GM12878 (cell line): ENCODE measurements at regions not wholly inside any gene's neighbourhood (a gene's known extent, or its start where the extent isn't known, plus 50 kb on each side); places are given as distances from the start of the nearest gene placed in this dataset.

Source experiments
- ATAC-seq: fragments of 200-7000 bp; cut with Tn5 transposase; 3 replicates; pipeline ENCODE4 v1.9.1; 2020; ENCODE audit warnings: mild to moderate bottlenecking, moderate library complexity
- BruUV-seq: library from RNA; stranded (reverse); fragments of 400-500 nt; replicated peaks from 2 replicates; lab custom pipeline; 2021; lab: Mats Ljungman, UMichigan
- CTCF ChIA-PET: fragments of 300-600 bp; sonication (Branson Sonifier 250); formaldehyde crosslinking; extraction: SDS; loops from one replicate; lab custom pipeline; 2021; ENCODE audit warnings: inconsistent platforms; lab: Yijun Ruan, JAX
- POLR2A ChIA-PET: fragments of 350-600 bp; formaldehyde crosslinking; extraction: SDS; loops from one replicate; lab custom pipeline; 2021; ENCODE audit warnings: inconsistent platforms; lab: Charles Lee
- RAD21 ChIA-PET: fragments of 300-600 bp; sonication (Branson Sonifier 250); formaldehyde crosslinking; loops from one replicate; lab custom pipeline; 2023; ENCODE audit warnings: antibody characterized with exemption; ENCODE audit not compliant: unreplicated experiment; lab: Charles Lee
- SMC1A ChIA-PET: fragments of 300-600 bp; sonication (Branson Sonifier 250); formaldehyde crosslinking; loops from one replicate; lab custom pipeline; 2023; ENCODE audit not compliant: unreplicated experiment, uncharacterized antibody; lab: Charles Lee
- DNase-seq: peaks from one replicate; pipeline ENCODE4 v3.0.0-alpha.2; 2011; ENCODE audit warnings: low read depth, low spot score
- FAIRE-seq: peaks from 3 replicates; lab custom pipeline; 2011; peaks lifted over from hg19 to GRCh38; lab: Jason Lieb, UNC
- H2AFZ ChIP-seq: 2 replicates; pipeline ENCODE4 v1.6.0; 2011; ENCODE audit warnings: low read depth, low read length, control low read depth; ENCODE audit not compliant: control insufficient read depth
- H3K27ac ChIP-seq: 2 replicates; pipeline ENCODE4 v1.5.1; 2011; ENCODE audit warnings: control low read depth; ENCODE audit not compliant: control insufficient read depth, insufficient read depth
- H3K27me3 ChIP-seq, 2 experiments: replicated peaks in 1 of 2; 2 replicates each; pipeline versions ENCODE4 v1.6.0 to v1.6.1; 2011; ENCODE audit warnings: low read length in 1 of 2; ENCODE audit not compliant: control insufficient read depth in 2 of 2, insufficient read depth in 2 of 2
- H3K36me3 ChIP-seq, 2 experiments: 2 replicates each; pipeline ENCODE4 v1.5.1; 2011; ENCODE audit warnings: low read length in 1 of 2; ENCODE audit not compliant: control insufficient read depth in 2 of 2, insufficient read depth in 2 of 2
- H3K4me1 ChIP-seq: 2 replicates; pipeline ENCODE4 v1.6.1; 2011; ENCODE audit warnings: mild to moderate bottlenecking, low read length, moderate library complexity, mixed read lengths; ENCODE audit not compliant: control insufficient read depth, insufficient read depth
- H3K4me2 ChIP-seq: 2 replicates; pipeline ENCODE4 v1.6.0; 2011; ENCODE audit warnings: control low read depth; ENCODE audit not compliant: control insufficient read depth, insufficient read depth
- H3K4me3 ChIP-seq: fragments of 200-600 bp; sonication (generic); 2 replicates; pipeline ENCODE4 v1.5.1; 2016
- H3K79me2 ChIP-seq: 2 replicates; pipeline ENCODE4 v1.6.0; 2011; ENCODE audit warnings: low read length; ENCODE audit not compliant: control insufficient read depth, insufficient read depth
- H3K9ac ChIP-seq: 2 replicates; pipeline ENCODE4 v1.8.0; 2011; ENCODE audit warnings: low read length, control low read depth, mixed read lengths; ENCODE audit not compliant: control insufficient read depth, insufficient read depth
- H3K9me3 ChIP-seq: replicated peaks from 3 replicates; pipeline ENCODE4 v1.5.1; 2011; ENCODE audit warnings: mild to moderate bottlenecking, low read length; ENCODE audit not compliant: control insufficient read depth, insufficient read depth
- H4K20me1 ChIP-seq: 2 replicates; pipeline ENCODE4 v1.6.0; 2011; ENCODE audit not compliant: control insufficient read depth, insufficient read depth
- ATF2 ChIP-seq: IDR thresholded peaks from 2 replicates; pipeline ENCODE4 v1.6.1; 2012; ENCODE audit warnings: low read length, inconsistent platforms
- BMI1 ChIP-seq: fragments of 450-650 bp; IDR thresholded peaks from 2 replicates; pipeline ENCODE4 v1.6.1; 2016; ENCODE audit warnings: mild to moderate bottlenecking, moderate library complexity, borderline replicate concordance
- CEBPB ChIP-seq, 2 experiments: fragments of 150-350 bp in 1 of 2; IDR thresholded peaks; 2 replicates each; pipeline ENCODE4 v1.6.1; 2012 to 2014; ENCODE audit warnings: low read depth in 2 of 2, low read length in 2 of 2, borderline replicate concordance in 1 of 2, inconsistent platforms in 1 of 2
- EGR1 ChIP-seq, 2 experiments: IDR thresholded peaks; 1 replicate in 1 of 2; 2 replicates in 1 of 2; pipeline ENCODE4 v1.6.1; 2011 to 2012; ENCODE audit warnings: low read depth in 2 of 2, low read length in 2 of 2, borderline replicate concordance in 1 of 2, mild to moderate bottlenecking in 1 of 2, moderate library complexity in 1 of 2
- GATAD2B ChIP-seq: fragments of 450-650 bp; conservative IDR thresholded peaks from 2 replicates; pipeline ENCODE4 v1.6.1; 2017; ENCODE audit warnings: low read depth, mild to moderate bottlenecking, moderate library complexity
- HCFC1 ChIP-seq: fragments of 150-350 bp; IDR thresholded peaks from 2 replicates; pipeline ENCODE4 v1.6.1; 2014; ENCODE audit warnings: low read length
- IKZF2 ChIP-seq, 2 experiments: fragments of 450-650 bp; IDR thresholded peaks; 2 replicates each; pipeline ENCODE4 v1.6.1; 2017; ENCODE audit warnings: mild to moderate bottlenecking in 2 of 2, moderate library complexity in 2 of 2
- JUNB ChIP-seq: IDR thresholded peaks from 2 replicates; pipeline ENCODE4 v1.6.1; 2016; ENCODE audit warnings: antibody characterized with exemption, mild to moderate bottlenecking
- MYB ChIP-seq: fragments of 150-350 bp; IDR thresholded peaks from 2 replicates; pipeline ENCODE4 v1.6.1; 2014; ENCODE audit warnings: mild to moderate bottlenecking, low read depth, low read length, borderline replicate concordance
- NFYB ChIP-seq: IDR thresholded peaks from 2 replicates; pipeline ENCODE4 v1.6.1; 2011; ENCODE audit warnings: low read depth, mild to moderate bottlenecking, low read length, improper control_type of control experiment, moderate library complexity; ENCODE audit not compliant: insufficient read depth
- PBX3 ChIP-seq: IDR thresholded peaks from 2 replicates; pipeline ENCODE4 v1.6.1; 2011; ENCODE audit warnings: mild to moderate bottlenecking, low read depth, low read length, moderate library complexity; ENCODE audit not compliant: insufficient replicate concordance
- PML ChIP-seq: IDR thresholded peaks from 2 replicates; pipeline ENCODE4 v1.6.1; 2012; ENCODE audit warnings: low read length, inconsistent platforms
- POLR2AphosphoS2 ChIP-seq: IDR thresholded peaks from 2 replicates; pipeline ENCODE4 v1.6.1; 2011; ENCODE audit warnings: low read depth, mild to moderate bottlenecking, low read length, improper control_type of control experiment, moderate library complexity
- SRF ChIP-seq, 2 experiments: IDR thresholded peaks; 2 replicates each; pipeline ENCODE4 v1.6.1; 2011; ENCODE audit warnings: low read depth in 2 of 2, low read length in 2 of 2, mild to moderate bottlenecking in 1 of 2, moderate library complexity in 1 of 2
- TARDBP ChIP-seq: IDR thresholded peaks from 2 replicates; pipeline ENCODE4 v1.6.1; 2016; ENCODE audit warnings: borderline replicate concordance
- ZNF24 ChIP-seq: fragments of 450-650 bp; IDR thresholded peaks from 2 replicates; pipeline ENCODE4 v1.6.1; 2017; ENCODE audit warnings: antibody characterized with exemption, mild to moderate bottlenecking
- WGBS: methylation state at CpG from one replicate; pipeline ENCODE4 v1.1.6; 2016; ENCODE audit warnings: low lambda C conversion rate; ENCODE audit not compliant: insufficient replicate concordance, insufficient coverage; ENCODE audit errors: missing lambda C conversion rate; 5-methylcytosine and 5-hydroxymethylcytosine counted together
- in situ Hi-C: fragments of 300-500 bp; cut with MboI; formaldehyde crosslinking; loops from 9 replicates; pipeline ENCODE4 v1.14.3; 2018; ENCODE audit warnings: mixed read lengths
- intact Hi-C: fragments of 100-400 bp; cut with micrococcal nuclease; formaldehyde crosslinking; loops from one replicate; pipeline ENCODE4 v1.14.2; 2022; ENCODE audit not compliant: unreplicated experiment

DNA sequence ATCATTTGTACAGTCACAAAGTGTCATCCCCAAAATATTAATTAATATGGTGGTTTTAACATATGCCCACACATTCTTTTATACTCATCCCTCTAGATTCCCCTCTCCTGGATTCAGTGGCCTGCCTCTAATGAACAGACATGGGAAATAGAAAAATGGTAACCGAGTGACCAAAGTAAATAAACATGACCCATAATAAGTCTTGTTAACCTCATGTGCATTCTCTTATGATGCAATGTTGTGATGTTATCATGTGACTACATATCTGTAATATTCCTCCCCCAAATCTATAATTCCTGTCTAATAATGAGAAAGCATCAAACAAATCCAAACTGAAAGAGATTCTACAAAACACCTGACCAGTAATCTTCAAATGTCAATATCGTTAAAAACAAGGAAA lies 164.5 kb upstream of the PRSS1 start:
- FAIRE-seq (no peak), ATAC-seq (no peak), DNase-seq (no peak)
- H4K20me1 ChIP-seq, result no peaks in the 10 kb centered on the region
- H3K4me3 ChIP-seq, result no peak overlapping the region
- H3K9me3 ChIP-seq, result no peaks in the 10 kb centered on the region
- H3K79me2 ChIP-seq, result no peaks in the 10 kb centered on the region
- CTCF ChIA-PET, result interaction anchor here (0.6 to 6.2 kb wide), 24 partner anchors 8 to 800 kb away, joined by 3 to 165 read pairs (median 6); no protein-coding TSS in a partner anchor
- H3K4me1 ChIP-seq, result peaks cover 10% of the 10 kb centered on the region
- SMC1A ChIA-PET, result interaction anchor here (0.7 to 4.1 kb wide), 13 partner anchors 10 to 227 kb away, joined by 3 to 76 read pairs (median 3); no protein-coding TSS in a partner anchor
- H3K27me3 ChIP-seq, result no peaks in the 10 kb centered on the region
- RAD21 ChIA-PET, result interaction anchor here (0.7 to 5.6 kb wide), 17 partner anchors 19 to 229 kb away, joined by 3 to 127 read pairs (median 4); partner anchors contain the start of gene PRSS2
- H2AFZ ChIP-seq, result no peak overlapping the region
- H3K36me3 ChIP-seq, result no peaks in the 10 kb centered on the region
- WGBS, result 73% methylated on average over 2 of the region's 2 CpGs
- BruUV-seq, result no TSS peak
- in situ Hi-C loops (no loop called here), intact Hi-C loops (no loop called here)
- H3K4me2 ChIP-seq, result no peak overlapping the region
- POLR2A ChIA-PET, result interaction anchor here (0.6 to 2.2 kb wide), 3 partner anchors 15 to 92 kb away, joined by 3 to 9 read pairs (median 4); no protein-coding TSS in a partner anchor
- no peak overlapping the region for H3K9ac ChIP-seq
- H3K27ac ChIP-seq, result no peak overlapping the region
- no peak for TF ChIP-seq POLR2AphosphoS2
- no peak for TF ChIP-seq NFYB
- no peak for TF ChIP-seq SRF (IDR thresholded peaks at IDR 0.05; ENCODE audit: low read depth in 2 of 2, low read length in 2 of 2)

- in situ Hi-C loops, result no loop called here
- H3K27me3 ChIP-seq, result no peaks in the 10 kb centered on the region
- H3K27ac ChIP-seq, result no peak overlapping the region
- FAIRE-seq (no peak), ATAC-seq (peak; percentile 87), DNase-seq (peak; percentile 58)
- ChIA-PET POLR2A (interaction anchor here (0.7 to 2.2 kb wide), 2 partner anchors 24 to 33 kb away, joined by 3 to 9 read pairs; no protein-coding TSS in a partner anchor), SMC1A (interaction anchor here (0.6 to 4.1 kb wide), 14 partner anchors 12 to 801 kb away, joined by 3 to 76 read pairs (median 3); partner anchors contain the start of gene PRSS2), CTCF (interaction anchor here (0.8 to 6.2 kb wide), 13 partner anchors 8 to 420 kb away, joined by 3 to 165 read pairs (median 6); no protein-coding TSS in a partner anchor), RAD21 (interaction anchor here (0.6 to 5.6 kb wide), 14 partner anchors 11 to 249 kb away, joined by 3 to 127 read pairs (median 4); partner anchors contain the start of gene PRSS2)
- no peaks in the 10 kb centered on the region for H3K9me3 ChIP-seq
- no peak overlapping the region for H3K4me3 ChIP-seq
- no peaks in the 10 kb centered on the region for H3K79me2 ChIP-seq
- H3K4me1 ChIP-seq, result peaks cover 10% of the 10 kb centered on the region
- H3K36me3 ChIP-seq, result no peaks in the 10 kb centered on the region
- BruUV-seq, result no TSS peak
- H3K4me2 ChIP-seq, result no peak overlapping the region
- H2AFZ ChIP-seq, result peak overlapping the region; percentile 26; the same call in 1 of the 2 replicates
- intact Hi-C loops, result no loop called here
- H4K20me1 ChIP-seq, result no peaks in the 10 kb centered on the region
- H3K9ac ChIP-seq, result no peak overlapping the region
- 0% methylated on average over 2 of the region's 2 CpGs for WGBS
- TF ChIP-seq BMI1 (no peak), MYB (no peak), PBX3 (no peak), ZNF24 (no peak), EGR1 (IDR thresholded peaks at IDR 0.05; ENCODE audit: borderline replicate concordance in 1 of 2, low read depth in 2 of 2, low read length in 2 of 2) (no peak), ATF2 (peak; percentile 74), IKZF2 (IDR thresholded peaks at IDR 0.05) (peak; percentile 81 to 84), HCFC1 (no peak), PML (no peak), CEBPB (IDR thresholded peaks at IDR 0.05; ENCODE audit: borderline replicate concordance in 1 of 2, low read depth in 2 of 2, low read length in 2 of 2) (no peak), GATAD2B (no peak), JUNB (peak; percentile 90), TARDBP (no peak)
Measured at GRCh38 chr7:142583446-142583845, 165.8 kb upstream of the PRSS1 start.
